Fibroblast of mammary gland (primary cell): ENCODE measurements at regions not wholly inside any gene's neighbourhood (a gene's known extent, or its start where the extent isn't known, plus 50 kb on each side); places are given as distances from the start of the nearest gene placed in this dataset.

ENCODE experiments used
- DNase-seq: peaks from one replicate; pipeline ENCODE4 v3.0.0-alpha.2; 2010; ENCODE audit warnings: low read depth
- H3K4me3 ChIP-seq: 2 replicates; pipeline ENCODE4 v1.5.1; 2011; ENCODE audit warnings: low read depth, mild to moderate bottlenecking, low read length, moderate library complexity; ENCODE audit not compliant: control insufficient read depth
- TF ChIP-seq, protein P1 (sequence below): conservative IDR thresholded peaks from 2 replicates; pipeline ENCODE4 v1.5.1; 2011; ENCODE audit warnings: low read depth, low read length, inconsistent platforms; ENCODE audit not compliant: control insufficient read depth, insufficient read depth

DNA sequence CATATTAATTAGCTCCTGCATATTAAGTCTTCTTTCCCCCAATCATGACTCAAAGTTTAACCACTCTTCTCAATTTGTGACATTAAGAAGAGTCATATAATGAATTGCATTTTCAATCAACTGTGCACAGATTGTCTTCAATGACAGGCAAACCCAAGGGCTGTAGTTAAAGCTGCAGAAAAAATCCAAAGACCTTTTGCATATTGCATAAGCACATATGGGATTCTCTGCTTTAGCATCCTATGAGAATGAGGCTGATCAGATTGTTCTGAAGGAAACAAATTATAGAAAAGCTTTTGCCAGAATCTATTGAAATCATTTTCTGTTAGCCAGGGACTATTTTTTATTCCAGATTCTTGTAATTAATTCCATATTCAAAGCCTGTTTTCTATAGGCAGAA lies 112.3 kb downstream of the FAM170A start:
- TF ChIP-seq, protein P1, sequence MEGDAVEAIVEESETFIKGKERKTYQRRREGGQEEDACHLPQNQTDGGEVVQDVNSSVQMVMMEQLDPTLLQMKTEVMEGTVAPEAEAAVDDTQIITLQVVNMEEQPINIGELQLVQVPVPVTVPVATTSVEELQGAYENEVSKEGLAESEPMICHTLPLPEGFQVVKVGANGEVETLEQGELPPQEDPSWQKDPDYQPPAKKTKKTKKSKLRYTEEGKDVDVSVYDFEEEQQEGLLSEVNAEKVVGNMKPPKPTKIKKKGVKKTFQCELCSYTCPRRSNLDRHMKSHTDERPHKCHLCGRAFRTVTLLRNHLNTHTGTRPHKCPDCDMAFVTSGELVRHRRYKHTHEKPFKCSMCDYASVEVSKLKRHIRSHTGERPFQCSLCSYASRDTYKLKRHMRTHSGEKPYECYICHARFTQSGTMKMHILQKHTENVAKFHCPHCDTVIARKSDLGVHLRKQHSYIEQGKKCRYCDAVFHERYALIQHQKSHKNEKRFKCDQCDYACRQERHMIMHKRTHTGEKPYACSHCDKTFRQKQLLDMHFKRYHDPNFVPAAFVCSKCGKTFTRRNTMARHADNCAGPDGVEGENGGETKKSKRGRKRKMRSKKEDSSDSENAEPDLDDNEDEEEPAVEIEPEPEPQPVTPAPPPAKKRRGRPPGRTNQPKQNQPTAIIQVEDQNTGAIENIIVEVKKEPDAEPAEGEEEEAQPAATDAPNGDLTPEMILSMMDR, result no peak
- H3K4me3 ChIP-seq, result no peak overlapping the region
- DNase-seq, result no peak

DNA sequence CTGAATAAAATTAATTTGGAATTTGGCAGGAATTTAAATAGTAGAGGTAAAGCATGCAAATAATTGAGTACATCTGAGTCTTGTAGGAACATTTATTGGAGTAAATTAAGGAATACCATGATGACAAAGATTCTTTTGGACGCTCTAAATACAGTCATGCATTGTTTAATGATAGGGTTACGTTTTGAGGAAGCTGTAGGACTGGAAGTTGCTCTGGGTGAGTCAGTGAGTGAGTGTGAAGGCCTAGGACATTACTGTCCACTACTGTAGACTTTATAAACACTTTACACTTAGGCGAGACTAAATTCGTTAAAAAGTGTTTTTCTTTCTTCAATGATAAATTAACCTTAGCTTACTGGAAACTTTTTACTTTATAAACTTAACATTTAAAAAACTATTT lies 113.0 kb downstream of the FAM170A start:
- DNase-seq, result peak; percentile 1
- no peak overlapping the region for H3K4me3 ChIP-seq
- TF ChIP-seq, protein P1, result no peak

DNA sequence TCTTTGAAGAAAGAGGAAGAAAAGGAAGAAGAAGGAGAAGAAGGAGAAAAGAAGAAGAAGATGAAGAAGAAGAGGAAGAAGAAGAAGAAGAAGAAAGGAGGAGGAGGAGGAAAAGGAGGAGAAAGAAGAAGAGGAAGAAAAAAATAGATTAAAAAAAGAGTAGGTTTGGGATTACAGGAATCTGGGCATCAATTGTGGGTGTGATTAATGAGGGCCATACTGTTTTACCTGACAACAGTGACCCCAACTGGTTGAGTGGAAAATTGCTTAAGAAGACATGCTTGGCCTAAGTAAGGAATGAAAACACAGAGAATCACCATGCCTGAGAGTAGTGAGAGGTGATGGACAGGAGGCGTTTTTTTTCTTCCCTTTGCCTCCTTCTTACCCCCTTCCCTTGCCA lies 114.6 kb downstream of the FAM170A start:
- peak; percentile 60 for DNase-seq

DNA sequence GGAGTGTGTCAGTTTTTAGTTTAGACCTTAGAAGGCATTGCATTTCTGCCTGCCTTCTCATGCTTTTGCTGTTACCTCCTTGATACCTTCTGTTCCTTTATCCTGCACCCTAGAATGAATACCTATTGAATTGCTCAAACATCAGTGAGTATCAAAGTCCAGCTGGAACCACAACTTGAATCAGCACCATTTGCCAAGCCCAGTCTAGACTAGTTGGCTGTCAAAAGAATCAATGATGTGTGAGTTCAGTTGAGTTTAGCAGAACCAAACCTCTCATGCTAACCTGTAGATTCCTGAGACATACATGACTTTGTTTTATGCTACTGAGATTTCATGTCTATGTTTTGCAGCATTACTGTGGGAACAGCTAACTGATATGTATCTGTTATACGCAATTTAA lies 116.6 kb downstream of the FAM170A start:
- TF ChIP-seq, protein P1, result no peak
- DNase-seq, result no peak
- H3K4me3 ChIP-seq, result no peak overlapping the region

More for the DNA sequence above, 114.6 kb downstream of the FAM170A start:
- TF ChIP-seq, protein P1, result peak; percentile 62
- no peak overlapping the region for H3K4me3 ChIP-seq

DNA sequence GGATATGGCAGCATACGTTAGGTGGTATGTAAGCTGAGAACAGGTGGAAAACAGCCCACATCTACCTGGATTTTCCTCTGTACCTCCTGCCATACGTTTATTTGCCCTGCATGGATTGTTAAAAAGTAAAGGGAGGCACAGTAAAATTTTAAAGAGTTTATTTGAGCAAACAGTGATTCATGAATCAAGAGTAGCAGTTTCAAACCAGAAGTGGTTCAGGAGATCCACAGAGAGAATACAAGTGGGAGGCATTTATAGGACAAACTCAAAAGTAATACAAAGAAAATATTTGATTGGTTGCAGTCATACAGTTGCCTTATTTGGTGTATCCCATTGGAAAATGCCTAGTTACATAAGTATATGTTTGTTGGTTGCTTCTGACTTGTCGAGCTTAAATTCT lies 117.6 kb downstream of the FAM170A start:
- TF ChIP-seq, protein P1, result no peak
- H3K4me3 ChIP-seq, result no peak overlapping the region
- DNase-seq, result no peak

DNA sequence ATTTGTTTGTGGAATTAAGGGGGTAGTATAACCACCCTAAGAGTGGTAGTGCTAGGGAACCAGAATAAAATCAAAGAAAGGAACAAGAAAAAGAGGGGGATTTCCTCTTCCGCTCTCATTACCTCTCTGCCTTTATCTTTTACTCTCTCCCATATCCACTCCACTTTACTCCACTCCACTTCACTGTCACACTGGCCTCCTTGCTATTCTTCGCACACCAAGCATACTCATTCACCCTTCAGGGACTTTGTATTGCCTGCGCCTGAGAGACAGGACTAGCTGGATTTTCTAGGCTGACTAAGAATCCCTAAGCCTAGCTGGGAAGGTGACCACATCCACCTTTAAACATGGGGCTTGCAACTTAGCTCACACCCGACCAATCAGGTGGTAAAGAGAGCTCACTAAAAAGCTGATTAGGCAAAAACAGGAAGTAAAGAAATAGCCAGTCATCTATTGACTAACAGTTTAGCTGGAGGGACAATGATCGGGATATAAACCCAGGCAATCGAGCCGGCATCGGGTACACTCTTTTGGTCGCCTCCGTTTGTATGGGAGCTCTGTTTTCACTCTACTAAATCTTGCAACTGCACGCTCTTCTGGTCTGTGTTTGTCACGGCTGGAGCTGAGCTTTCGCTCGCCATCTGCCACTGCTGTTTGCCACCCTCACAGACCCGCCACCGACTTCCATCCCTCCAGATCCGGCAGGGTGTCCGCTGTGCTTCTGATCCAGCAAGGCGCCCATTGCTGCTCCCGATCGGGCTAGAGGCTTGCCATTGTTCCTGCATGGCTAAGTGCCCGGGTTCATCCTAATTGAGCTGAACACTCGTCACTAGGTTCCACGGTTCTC lies 121.8 kb downstream of the FAM170A start:
- no peak for DNase-seq
- no peak overlapping the region for H3K4me3 ChIP-seq
- TF ChIP-seq, protein P1, result no peak
